ENCODE measurements at regions not wholly inside any gene's neighbourhood (a gene's known extent, or its start where the extent isn't known, plus 50 kb on each side); places are given as distances from the start of the nearest gene placed in this dataset.

GRCh38 chr9:120191141-120191540 lies 388.8 kb downstream of the CDK5RAP2 start:
- in situ Hi-C loops (cut with MboI; ENCODE audit: low sequenced_read_pairs, unreplicated experiment) = no loop called here
- TF ChIP-seq, protein P1, sequence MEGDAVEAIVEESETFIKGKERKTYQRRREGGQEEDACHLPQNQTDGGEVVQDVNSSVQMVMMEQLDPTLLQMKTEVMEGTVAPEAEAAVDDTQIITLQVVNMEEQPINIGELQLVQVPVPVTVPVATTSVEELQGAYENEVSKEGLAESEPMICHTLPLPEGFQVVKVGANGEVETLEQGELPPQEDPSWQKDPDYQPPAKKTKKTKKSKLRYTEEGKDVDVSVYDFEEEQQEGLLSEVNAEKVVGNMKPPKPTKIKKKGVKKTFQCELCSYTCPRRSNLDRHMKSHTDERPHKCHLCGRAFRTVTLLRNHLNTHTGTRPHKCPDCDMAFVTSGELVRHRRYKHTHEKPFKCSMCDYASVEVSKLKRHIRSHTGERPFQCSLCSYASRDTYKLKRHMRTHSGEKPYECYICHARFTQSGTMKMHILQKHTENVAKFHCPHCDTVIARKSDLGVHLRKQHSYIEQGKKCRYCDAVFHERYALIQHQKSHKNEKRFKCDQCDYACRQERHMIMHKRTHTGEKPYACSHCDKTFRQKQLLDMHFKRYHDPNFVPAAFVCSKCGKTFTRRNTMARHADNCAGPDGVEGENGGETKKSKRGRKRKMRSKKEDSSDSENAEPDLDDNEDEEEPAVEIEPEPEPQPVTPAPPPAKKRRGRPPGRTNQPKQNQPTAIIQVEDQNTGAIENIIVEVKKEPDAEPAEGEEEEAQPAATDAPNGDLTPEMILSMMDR (IDR thresholded peaks at IDR 0.05; ENCODE audit: borderline replicate concordance, control extremely low read depth, extremely low read depth, insufficient read depth, missing control alignments) = no peak
- DNase-seq (ENCODE audit: low spot score) = no peak

GRCh38 chr9:120187758-120188157 lies 392.2 kb downstream of the CDK5RAP2 start:
- in situ Hi-C loops (cut with MboI; ENCODE audit: low sequenced_read_pairs, unreplicated experiment) = no loop called here
- TF ChIP-seq, protein P1 (IDR thresholded peaks at IDR 0.05; ENCODE audit: borderline replicate concordance, control extremely low read depth, extremely low read depth, insufficient read depth, missing control alignments) = no peak
- no peak for DNase-seq (ENCODE audit: low spot score)

DNA sequence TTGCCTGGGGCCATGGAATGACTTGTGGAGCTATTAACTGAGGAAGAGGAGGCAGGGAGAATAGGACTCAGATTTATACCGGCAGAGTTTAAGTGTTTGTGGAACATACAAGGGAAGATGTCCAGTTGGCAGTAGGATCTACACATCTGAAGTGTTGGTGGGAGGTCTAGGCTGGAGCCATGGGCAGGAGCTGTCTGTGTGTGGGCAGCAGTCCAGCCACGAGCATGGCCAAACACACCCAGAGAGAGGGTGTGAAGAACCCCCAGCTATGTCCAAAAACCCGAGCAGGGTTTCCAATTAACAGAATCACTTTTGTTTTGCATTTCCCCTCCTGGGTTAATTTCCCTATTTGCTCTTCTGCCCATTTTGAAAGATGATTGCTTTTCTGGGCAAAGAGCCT lies 393.7 kb downstream of the CDK5RAP2 start:
- no peak for DNase-seq (ENCODE audit: low spot score)
- in situ Hi-C loops (cut with MboI; ENCODE audit: low sequenced_read_pairs, unreplicated experiment) = no loop called here
- TF ChIP-seq, protein P1 (IDR thresholded peaks at IDR 0.05; ENCODE audit: borderline replicate concordance, control extremely low read depth, extremely low read depth, insufficient read depth, missing control alignments) = no peak

- in situ Hi-C loops (cut with MboI; ENCODE audit: low sequenced_read_pairs, unreplicated experiment) = no loop called here
- TF ChIP-seq, protein P1 (IDR thresholded peaks at IDR 0.05; ENCODE audit: borderline replicate concordance, control extremely low read depth, extremely low read depth, insufficient read depth, missing control alignments) = no peak
- no peak for DNase-seq (ENCODE audit: low spot score)
Measured at GRCh38 chr9:120184266-120184665, 395.7 kb downstream of the CDK5RAP2 start.

GRCh38 chr9:120183615-120184014 lies 396.4 kb downstream of the CDK5RAP2 start:
- no peak for DNase-seq (ENCODE audit: low spot score)
- in situ Hi-C loops (cut with MboI; ENCODE audit: low sequenced_read_pairs, unreplicated experiment) = no loop called here
- TF ChIP-seq, protein P1 (IDR thresholded peaks at IDR 0.05; ENCODE audit: borderline replicate concordance, control extremely low read depth, extremely low read depth, insufficient read depth, missing control alignments) = no peak

GRCh38 chr9:120182011-120182410 lies 398.0 kb downstream of the CDK5RAP2 start:
- in situ Hi-C loops (cut with MboI; ENCODE audit: low sequenced_read_pairs, unreplicated experiment) = no loop called here
- TF ChIP-seq, protein P1 (IDR thresholded peaks at IDR 0.05; ENCODE audit: borderline replicate concordance, control extremely low read depth, extremely low read depth, insufficient read depth, missing control alignments) = no peak
- no peak for DNase-seq (ENCODE audit: low spot score)

DNA sequence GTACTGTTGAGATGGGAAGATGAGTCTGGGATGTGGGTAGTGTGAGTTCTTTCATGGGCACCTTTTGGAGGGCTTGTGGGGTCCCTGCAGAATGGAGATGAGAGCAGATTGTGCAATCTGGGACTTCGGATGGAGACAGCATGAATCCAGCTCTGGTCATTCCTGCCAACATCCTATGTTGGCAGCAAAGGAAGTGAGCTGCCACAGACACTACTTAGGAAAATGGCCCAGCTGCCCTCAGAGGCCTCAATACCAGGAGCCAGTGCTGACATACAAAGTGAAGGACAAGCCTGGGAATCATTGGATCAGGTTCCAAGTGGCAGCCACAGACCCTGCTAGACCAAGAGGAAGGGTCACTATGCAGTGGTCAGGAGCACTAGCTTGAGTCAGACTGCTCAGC lies 402.8 kb downstream of the CDK5RAP2 start:
- TF ChIP-seq, protein P1 (IDR thresholded peaks at IDR 0.05; ENCODE audit: borderline replicate concordance, control extremely low read depth, extremely low read depth, insufficient read depth, missing control alignments) = no peak
- DNase-seq (ENCODE audit: low spot score) = no peak
- in situ Hi-C loops (cut with MboI; ENCODE audit: low sequenced_read_pairs, unreplicated experiment) = no loop called here
